ENCODE measurements at regions not wholly inside any gene's neighbourhood (a gene's known extent, or its start where the extent isn't known, plus 50 kb on each side); places are given as distances from the start of the nearest gene placed in this dataset.

DNA sequence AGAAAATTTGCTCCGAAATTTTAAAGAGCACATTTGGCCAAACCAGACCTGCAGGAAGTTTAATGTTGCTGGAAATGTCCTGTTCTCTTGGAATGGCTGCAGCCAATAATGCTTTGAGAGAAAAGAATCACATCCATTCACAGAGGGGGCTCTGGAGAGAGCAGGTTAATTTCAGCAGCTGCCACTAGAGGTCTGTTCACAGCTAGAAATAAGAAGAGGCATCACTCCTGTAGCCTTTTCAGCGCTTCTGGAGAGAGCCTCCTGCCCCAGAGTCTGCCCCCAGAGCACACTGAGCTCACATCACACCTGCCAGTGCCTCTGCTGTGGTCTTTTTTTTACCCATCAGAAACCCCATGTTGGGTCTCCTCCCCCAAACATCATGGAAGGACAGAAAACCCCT, 124.8 kb upstream of the RAD23B start:
- DNase-seq (ENCODE audit: extremely low read depth, low read depth), result peak; percentile 13

DNA sequence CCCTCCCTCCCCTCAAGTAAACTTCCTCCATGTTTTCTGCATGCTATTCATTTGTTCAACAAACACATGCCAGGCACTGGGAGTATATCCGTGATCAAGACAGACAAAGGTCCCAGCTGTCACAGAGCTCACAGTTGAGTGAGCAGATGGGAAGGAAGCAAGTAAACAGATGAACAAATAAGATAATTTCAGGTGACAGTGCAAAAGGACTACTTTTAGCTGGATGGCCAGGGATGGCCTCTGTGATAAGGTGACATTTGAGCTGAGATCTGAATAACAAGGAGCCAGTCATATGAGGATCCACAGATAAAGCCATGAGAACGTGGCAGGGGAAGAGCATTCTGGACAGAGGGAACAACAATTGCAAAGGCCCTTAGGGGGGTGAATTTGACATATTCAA, 121.7 kb upstream of the RAD23B start:
- DNase-seq (ENCODE audit: extremely low read depth, low read depth), result no peak

DNA sequence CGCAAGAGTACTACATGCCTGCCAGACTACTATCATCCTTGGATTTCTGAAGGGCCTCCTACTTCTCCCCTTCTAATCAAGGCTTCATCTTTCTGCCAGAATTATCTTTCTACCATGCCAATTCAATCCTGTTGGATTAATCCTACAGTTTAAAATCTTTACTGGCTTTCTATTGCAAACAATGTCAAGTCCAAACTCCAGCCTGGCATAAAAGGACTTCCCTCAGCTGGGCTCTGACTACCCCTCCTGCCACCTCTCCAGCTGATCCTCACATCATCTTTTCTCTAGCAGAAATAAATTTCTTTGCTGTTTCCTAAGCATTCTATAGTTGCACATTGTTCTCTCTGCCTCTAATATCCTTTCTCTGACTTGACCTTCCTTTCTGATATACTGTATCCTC, 119.7 kb upstream of the RAD23B start:
- no peak for DNase-seq (ENCODE audit: extremely low read depth, low read depth)

DNA sequence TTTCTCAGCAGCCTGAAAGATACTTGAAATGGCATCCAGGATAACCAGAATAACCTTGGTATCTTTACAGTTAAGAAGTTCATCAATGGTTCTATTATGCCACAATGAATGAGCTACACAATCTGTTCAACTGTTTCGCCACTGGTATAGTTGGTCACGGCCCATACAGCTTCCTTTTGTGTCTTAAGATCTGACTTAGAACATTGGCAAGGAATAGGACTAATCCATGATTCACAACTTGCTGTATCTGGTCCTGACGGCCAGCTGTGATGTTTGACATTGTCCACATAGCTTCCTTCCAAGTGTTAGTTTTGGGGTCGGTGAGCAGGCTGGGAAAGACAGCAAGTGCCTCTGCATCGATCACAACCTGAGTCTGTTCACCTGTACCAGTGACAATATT, 113.3 kb upstream of the RAD23B start:
- no peak for DNase-seq (ENCODE audit: extremely low read depth, low read depth)

DNA sequence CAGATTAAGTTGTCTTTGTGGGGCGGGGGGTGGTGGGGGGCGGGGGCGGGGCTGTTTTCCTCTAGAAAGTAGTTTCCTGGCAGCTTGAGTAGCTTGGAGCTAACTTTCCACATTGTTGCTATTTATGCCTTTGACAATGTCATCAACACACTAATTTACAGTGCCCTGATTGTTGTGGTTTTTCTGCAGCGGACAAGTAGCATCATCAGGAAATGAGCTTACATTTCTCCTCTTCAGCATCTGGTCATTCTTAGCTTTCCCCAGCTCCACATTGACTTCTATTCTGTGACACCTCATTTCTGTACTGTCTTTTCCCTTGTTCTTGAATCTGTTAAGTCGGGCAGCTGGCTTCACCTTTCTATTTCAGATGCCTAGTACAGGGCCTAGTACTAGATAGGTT, 112.3 kb upstream of the RAD23B start:
- no peak for DNase-seq (ENCODE audit: extremely low read depth, low read depth)

DNA sequence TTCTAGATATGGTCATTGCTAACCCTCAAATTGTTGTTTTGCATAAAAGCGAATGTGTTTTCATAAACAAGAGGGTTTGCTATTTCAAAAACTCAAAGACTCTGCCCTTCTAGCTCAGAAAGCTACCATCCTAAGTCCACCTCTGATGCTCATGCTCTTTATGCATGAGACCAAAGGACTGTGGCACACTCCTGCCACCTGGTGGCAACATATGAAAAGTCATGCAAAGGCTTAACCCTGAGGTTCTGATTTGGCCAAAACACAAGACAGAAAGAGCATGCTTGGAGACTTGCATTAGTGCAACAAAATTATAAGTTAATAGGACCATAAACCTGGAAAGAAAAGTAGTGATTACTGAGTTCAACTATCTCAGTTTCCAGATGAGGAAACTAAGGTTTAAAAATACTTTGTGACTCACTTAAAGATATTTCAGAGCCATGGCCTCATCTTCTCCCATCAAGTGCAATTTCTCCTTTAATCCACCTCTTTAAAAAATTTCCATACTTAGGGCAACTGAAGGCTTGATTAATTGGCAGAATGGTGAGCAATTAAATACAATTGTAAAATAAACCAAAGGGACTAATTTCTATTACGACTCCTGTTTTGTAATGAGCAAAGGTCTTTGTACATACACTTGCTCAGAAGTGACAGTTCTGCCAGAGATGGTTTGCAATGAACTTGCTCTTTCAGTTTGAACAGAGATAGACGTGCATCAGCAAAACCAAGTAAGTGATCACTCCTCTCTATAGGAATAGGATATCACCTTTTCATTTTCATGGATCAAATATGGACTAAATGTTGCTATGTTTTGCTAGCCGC, 110.7 kb upstream of the RAD23B start:
- peak; percentile 78 for DNase-seq (ENCODE audit: extremely low read depth, low read depth)

DNA sequence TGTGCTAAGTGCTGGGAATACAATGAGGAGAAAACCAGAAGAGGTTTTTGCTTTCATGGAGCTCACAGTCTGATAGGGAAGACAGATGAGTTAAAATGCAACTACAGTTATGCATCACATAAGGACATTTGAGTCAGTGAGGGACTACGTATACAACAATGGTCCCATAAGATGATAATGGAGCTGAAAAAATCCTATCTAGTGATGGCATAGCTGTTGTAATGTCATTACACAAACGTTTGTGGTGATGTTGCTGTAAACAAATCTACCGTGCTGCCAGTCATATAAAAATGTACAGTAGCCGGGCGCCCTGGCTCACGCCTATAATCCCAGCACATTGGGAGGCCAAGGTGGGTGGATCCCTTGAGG, 110.1 kb upstream of the RAD23B start:
- no peak for DNase-seq (ENCODE audit: extremely low read depth, low read depth)

DNA sequence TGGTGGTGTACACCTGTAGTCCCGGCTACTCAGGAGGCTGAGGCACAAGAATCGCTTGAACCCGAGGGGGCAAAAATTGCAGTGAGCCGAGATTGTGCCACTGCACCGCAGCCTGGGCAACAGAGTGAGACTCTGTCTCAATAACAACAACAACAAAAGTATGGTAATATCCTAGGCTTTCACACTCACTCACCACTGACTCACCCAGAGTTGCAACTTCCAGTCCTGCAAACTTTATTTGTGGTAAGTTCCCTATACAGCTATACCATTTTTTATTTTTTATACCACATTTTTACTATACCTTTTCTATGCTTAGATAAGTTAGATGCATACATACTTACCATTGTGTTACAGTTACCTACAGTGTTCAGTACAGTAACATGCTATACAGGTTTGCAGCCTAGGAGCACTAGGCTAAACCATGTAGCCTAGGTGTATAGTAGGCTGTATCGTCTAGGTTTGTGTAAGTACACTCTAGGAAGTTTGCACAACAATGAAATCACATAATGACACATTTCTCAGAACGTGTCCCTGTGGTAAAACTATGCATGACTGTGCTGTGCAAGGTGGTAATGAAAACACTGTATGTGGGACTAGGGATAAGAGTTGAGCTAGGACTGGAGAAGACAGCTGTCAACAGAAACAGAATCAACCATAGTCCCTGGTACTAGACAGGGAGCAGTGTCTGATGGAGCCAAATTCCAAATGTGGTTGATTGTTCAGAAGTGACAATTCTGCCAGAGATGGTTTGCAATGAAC, 109.5 kb upstream of the RAD23B start:
- DNase-seq (ENCODE audit: extremely low read depth, low read depth), result no peak

DNA sequence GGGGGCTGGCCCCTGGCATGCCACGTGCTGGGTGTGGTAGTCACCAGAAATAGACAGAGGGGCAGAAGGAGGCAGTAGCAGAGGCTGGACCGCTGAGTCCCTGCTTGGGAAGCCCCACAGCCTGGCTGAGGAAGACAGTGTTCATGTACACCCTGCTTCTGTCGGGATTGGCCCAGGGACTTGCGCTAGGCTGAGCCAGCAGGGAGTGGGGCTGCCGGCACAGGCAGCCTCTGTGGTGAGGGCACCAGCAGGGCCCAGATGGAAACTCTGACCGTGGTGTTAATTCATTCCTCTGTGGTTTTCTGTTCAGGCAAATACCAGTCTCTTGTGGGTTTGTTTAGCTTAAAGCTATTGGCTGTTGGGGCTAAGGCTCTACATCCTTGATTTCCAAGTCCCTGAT, 108.6 kb upstream of the RAD23B start:
- no peak for DNase-seq (ENCODE audit: extremely low read depth, low read depth)

DNA sequence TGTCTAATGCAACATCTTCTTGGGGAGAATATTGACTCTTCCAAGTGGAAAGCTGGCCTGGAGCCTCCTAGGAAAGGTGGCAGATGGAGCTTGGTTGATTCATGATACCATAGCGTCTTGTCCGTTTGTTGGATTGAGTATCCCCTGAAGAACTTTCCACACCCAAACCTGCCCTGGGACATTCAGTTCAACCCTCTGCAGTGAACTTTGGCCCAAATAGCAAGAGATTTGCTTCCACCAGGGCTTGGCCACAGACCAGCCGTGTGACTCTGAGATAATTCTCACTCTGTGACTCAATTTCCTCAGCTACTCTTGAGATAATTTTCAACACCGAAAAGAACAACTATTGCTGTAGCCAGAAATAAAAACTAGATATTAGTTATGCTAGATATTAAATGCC, 108.0 kb upstream of the RAD23B start:
- DNase-seq (ENCODE audit: extremely low read depth, low read depth), result no peak

DNA sequence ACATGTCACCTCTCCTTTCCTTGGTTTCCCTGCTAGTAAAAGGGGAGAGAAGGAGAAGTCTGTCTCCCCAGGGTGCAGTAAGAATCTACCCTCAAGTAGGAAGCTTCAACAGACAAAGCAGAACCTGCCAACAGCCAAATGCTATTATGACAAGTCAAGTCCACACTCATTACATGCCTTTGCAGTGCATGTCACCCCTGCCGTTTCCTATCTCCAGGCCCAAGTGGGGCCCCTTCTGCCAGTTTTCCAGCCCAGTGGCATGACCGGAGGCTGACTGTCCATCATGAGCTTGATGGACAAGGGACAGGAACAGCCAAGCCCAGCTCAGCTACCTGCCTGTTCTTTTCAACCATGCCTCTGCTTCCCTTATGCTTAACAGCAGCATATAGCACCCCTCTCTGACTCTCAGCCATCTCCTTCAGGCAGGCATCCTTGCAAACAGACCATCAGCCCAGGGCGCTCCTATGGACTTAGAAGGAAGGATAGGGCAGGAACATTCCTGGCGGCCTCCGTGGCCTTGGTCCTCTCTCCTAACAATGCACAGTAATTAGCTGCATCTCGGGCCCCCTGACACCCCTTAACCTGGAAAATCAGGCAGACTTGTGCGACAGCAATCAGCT, 107.2 kb upstream of the RAD23B start:
- no peak for DNase-seq (ENCODE audit: extremely low read depth, low read depth)

DNA sequence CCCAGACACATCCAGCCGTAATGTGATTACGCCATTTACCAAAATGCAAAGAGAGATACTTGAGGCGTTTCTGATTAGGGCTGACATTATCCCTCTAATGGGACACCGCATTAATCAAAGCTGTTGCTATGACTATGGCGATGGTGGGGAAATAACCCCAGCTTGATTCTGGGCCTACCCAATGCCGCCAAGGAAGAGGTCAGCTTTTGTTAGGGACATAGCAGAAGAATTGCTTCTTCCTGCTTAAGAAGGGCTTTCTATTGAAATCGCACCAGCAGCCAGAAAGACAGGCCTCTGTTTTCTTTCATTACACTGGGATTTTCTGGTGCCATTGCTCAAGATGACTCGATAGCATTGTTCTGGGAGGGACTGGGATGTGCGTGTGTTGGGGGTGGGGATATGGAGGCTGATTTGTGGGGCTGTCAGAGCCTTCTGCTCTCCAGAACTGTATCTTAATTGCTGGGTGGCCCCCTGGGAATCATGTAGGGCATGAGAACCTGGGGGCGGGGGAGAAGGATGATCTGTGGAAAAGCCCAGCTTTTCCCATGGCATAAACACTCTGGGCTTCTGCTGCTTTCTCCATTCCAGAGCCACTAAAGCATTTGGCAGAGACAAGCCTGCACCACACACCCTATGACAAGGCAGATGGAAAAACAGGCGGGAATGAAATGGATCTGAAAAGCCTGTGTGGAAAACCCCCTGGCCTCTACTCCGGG, 106.5 kb upstream of the RAD23B start:
- no peak for DNase-seq (ENCODE audit: extremely low read depth, low read depth)

DNA sequence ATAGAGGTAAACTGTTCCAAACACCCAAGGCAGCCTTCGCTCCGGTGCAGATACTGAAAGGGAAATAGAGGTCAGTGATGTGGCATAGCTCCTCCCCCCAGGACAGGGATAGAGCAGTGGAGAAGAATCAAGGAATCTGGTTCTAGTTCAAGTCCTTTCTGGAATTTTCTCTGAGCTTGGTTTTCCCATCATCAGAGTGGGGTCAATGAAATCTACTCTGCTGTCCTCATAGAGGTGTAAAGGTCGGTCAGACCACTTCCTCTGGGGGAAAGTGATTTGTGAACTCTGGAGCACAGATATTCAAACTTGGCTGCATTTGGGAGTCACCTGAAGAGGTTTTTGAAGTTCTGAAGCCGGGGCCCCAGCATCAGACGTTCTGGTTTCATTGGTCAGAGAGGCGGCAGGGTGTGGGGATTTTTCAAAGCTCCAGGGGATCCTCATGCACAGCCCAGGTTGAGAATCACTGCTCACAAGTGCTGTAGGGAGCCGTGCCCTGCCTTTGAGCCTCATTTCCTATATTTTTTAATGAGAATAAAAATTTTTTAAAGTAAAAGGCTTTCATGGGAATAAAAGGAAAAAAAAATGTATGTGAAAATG, 105.7 kb upstream of the RAD23B start:
- no peak for DNase-seq (ENCODE audit: extremely low read depth, low read depth)

DNA sequence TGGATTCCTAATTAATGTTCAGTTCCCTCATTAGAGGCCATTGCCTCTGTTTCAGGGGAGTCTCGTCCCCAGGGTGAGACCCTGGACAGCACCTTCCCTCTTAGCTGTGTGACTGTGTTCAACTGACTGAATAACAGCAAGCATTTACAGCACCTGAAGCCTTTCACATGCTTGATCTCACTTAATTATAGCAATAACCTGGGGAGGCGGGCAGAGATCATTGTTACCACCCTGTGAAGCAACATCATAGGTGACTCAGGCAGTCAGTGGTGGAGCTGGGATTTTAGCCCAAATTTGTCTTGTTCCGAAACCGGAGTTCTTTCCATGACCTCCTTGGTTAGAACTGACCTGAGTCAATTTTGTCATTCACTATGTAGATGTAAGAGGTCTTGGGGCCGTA, 105.2 kb upstream of the RAD23B start:
- no peak for DNase-seq (ENCODE audit: extremely low read depth, low read depth)

DNA sequence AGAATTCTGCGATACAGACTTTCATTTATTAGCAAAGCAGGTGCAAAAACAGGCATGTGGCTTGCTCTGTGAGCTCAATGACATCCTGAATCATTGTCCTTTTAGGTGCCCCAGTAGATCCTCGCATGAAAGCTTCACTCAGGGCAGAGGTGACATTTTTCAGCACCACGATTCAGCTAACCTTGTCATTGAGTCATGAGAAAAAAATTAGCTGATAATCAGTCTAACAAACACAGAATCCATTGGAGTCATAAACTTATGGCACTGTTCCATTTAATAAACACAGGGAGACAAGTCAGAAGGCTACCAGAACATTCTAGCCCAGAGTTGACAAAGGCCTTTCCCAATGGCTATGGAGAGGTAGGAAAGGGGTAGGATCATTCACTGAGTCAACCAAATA, 104.8 kb upstream of the RAD23B start:
- DNase-seq (ENCODE audit: extremely low read depth, low read depth), result no peak

DNA sequence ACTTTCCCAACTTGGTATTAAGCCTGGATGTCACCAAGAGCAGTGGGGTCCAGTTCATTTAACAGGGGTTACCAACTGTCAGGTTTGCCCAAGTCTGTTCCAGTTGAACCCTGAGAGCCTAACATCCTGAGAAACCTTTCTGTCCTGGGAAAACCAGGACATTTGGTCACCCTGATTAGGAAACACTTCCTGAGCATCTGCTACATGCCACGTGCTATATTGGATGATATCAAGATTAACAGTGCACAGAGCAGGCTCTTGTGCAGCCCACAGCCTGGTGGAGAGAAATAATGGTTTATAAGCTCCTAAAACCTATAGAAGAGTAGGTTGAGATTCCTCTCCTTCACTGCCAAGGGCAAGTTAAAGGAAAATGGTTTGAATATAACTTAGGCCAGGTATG, 102.9 kb upstream of the RAD23B start:
- DNase-seq (ENCODE audit: extremely low read depth, low read depth), result no peak

DNA sequence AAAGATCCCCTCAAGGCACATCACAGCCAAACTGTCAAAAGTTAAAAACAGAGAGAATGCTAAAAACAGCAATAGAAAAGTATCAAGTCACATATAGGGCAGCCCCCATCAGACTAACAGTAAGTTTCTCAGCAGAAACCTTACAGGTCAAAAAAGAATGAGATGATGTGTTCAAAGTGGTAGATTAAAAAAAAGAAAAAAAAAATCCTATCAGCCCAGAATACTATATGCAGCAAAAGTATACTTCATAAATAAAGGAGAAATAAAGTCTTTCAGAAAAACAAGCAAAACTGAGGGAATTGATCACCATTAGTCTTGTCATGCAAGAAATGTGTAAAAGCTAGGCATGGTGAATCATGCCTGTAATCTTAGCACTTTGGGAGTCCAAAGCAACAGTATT, 99.9 kb upstream of the RAD23B start:
- no peak for DNase-seq (ENCODE audit: extremely low read depth, low read depth)

DNA sequence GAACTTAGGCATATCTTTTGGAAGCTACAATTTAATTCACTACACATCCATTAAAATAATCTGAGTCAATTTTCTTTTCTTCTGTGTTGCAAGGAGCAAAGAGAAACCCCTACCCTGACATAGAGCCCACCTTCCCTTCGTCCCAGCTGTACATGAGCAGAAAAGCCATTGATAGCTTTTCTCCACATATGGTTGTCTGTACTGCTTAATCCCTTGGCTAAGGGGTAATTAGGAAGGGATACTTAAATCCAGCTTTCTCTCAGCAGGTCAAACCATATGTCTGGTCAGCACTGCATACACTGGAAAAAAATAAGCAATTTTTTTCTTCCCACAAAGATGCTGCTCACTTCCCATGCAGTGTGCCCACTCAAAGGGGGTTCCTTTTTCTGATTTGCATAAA, 94.7 kb upstream of the RAD23B start:
- DNase-seq (ENCODE audit: extremely low read depth, low read depth), result no peak

DNA sequence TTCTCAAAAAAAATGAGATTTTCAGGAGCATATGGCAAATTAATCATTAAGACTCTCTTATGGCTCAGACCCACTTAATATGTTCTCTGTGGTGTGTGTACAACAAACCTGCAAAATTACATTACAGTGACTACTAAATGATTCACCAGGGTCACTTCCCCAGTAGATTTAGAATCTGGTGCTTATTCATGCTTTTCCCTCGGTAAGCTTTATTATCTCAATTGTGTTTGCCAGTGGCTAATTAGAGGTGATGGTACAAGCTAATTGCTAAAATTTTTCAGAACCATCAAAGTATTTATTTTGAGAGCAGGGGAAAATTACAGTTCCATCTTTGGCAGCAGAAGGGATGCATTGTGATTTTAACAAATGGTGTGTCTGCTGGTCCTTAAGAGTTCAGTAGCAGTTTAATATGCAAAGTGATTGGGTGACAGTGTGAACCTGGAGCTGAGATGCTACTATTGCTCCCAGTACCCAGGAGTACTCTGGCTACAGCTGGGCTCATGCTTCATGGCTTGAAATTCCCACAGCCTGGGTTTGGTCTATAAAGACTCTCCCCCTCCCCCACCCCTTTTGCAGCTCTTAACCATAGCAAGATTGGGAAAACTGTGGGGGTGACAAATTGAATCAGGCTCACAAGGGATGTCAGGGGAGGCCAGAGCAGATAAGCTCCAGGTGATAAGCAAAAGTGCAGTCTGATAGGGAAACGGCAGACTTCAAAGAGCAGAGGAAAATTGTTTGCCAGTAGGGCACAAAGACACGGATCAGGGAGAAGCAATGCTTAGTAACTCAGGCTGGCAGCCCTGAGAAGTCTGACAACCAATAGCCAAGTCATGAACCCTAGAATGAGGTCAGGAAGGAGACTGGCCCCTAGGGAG, 92.8 kb upstream of the RAD23B start:
- DNase-seq (ENCODE audit: extremely low read depth, low read depth), result no peak

DNA sequence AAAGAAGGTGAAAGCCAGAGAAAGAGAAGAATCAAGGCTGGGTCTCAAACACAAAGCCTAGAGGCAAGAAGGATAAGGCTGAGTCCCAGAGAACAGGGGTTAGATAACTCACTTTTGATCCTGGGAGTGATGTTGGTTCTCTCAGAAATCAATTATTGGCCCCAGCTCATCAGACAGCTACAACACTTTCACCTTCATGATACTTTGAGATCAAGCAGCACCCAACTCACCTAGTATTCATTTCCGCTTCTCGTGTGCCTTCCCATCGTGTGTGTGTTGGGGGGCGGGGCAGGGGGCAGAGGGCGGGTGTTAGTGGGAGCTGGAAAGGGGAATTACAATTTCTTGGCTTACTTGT, 92.2 kb upstream of the RAD23B start:
- DNase-seq (ENCODE audit: extremely low read depth, low read depth), result no peak

All from NCI-H460 (cell line).